LNCAP (cell line): ENCODE measurements at regions not wholly inside any gene's neighbourhood (a gene's known extent, or its start where the extent isn't known, plus 50 kb on each side); places are given as distances from the start of the nearest gene placed in this dataset.

Experiments
- CTCF ChIP-seq: fragments of 450-650 bp; IDR thresholded peaks from 2 replicates; pipeline ENCODE4 v1.5.1; 2017; ENCODE audit warnings: mild to moderate bottlenecking

- no peak for TF ChIP-seq CTCF
These were observed 633.5 kb downstream of the DCDC2C start for GRCh38 chr2:4336864-4337263.

DNA sequence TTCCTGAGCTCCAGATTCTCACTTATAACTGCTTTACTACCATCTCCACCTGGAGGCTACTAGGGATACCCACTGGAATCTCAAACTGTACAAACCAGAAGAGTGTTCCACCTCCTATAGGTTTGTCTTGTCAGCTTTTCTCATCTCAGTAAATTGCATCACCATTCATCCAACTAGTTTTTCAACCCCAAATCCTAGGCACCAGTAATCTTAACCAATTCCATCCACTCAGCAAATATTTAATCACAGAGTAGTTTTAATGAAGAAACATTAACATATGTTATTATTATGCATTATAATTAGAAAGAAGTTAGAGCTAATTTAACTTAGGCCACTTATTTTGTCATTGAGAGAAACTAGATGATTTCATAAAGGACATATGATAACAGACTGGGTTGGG, 635.0 kb downstream of the DCDC2C start:
- no peak for TF ChIP-seq CTCF

GRCh38 chr2:4340536-4340935, 637.2 kb downstream of the DCDC2C start:
- no peak for TF ChIP-seq CTCF

DNA sequence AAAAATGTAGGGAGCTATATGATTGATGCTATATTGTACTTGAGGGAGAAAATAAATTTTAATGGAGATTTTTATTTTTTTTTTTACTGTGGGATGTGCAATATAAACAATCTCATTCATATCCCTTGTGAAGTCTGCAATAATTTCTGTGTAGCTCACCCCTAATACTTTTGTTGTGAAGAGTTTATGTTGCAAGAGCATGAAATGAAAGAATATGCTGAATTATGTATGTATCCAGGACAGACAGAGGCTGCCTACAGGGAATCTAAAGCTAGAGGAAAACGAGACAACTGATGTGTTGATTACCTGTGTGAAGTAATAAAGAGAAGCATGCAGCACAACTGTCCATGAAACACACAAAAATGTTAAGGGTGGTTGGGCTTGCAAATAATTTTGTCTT, 643.3 kb downstream of the DCDC2C start:
- no peak for TF ChIP-seq CTCF

GRCh38 chr2:4353668-4354067, 650.3 kb downstream of the DCDC2C start:
- no peak for TF ChIP-seq CTCF

- no peak for TF ChIP-seq CTCF
These were observed 650.8 kb downstream of the DCDC2C start for GRCh38 chr2:4354164-4354563.

GRCh38 chr2:4354678-4355077, 651.3 kb downstream of the DCDC2C start:
- TF ChIP-seq CTCF, result peak; percentile 75

DNA sequence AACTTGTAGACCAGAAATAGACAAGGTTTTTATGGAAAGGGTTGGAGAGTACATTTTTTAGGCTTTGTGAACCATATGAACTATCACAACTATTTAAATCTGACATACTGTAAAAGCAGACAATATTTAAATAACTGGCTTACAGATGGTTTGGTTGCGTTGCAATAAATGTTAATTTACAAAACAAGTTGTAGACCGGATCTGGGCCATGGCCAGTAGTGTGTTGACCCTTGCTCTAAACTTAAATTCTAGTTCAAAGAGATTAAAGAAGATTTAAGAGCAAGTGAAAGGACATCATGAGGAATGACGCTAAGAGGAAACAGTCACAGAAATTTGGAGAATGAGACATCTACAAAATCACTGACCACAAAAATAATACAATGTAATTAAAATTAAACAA, 652.7 kb downstream of the DCDC2C start:
- TF ChIP-seq CTCF, result no peak
